ENCODE measurements at regions not wholly inside any gene's neighbourhood (a gene's known extent, or its start where the extent isn't known, plus 50 kb on each side); places are given as distances from the start of the nearest gene placed in this dataset.

DNA sequence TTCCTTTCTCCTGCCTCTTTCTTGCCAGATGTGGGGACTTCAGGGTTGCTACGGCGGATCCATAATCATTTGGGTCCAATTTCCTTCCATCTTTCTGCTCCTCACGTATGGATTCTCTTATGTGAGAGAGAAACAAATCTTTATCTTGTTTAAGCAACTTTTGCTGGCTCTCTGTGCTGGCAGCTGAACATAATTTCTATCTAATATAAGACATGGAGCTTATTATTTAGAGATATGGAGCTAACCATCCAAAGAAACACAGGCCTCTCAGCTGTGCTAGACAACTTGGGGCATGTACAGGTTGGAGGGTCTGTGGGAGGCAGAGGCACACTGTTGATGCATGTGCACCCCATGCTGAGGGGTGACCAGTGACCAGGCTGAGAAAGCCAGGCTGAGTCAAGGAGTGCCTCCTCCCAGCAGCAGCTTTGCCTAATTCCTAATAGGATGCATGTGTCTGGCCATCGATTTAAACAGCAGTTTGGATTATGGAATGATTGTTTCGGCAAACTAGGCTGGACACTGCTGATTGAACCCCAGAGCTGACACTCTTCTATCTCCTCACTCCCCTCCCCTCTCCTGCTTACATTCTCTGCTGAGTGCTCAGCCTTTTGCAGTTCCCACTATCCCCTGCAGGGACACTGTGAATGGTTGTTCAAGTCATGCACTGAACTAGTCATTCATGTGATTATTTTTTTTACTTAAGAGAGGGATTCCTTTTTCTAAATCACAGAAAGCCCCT lies 195.8 kb downstream of the ERCC6L2 start:
- H3K4me3 Mint-ChIP-seq, result no peak overlapping the region
- H3K9me3 Mint-ChIP-seq, result no peaks in the 10 kb centered on the region
- no peak overlapping the region for H3K27ac Mint-ChIP-seq
- no peaks in the 10 kb centered on the region for H3K36me3 Mint-ChIP-seq (ENCODE audit: low read depth)
- TF ChIP-seq, protein P1, sequence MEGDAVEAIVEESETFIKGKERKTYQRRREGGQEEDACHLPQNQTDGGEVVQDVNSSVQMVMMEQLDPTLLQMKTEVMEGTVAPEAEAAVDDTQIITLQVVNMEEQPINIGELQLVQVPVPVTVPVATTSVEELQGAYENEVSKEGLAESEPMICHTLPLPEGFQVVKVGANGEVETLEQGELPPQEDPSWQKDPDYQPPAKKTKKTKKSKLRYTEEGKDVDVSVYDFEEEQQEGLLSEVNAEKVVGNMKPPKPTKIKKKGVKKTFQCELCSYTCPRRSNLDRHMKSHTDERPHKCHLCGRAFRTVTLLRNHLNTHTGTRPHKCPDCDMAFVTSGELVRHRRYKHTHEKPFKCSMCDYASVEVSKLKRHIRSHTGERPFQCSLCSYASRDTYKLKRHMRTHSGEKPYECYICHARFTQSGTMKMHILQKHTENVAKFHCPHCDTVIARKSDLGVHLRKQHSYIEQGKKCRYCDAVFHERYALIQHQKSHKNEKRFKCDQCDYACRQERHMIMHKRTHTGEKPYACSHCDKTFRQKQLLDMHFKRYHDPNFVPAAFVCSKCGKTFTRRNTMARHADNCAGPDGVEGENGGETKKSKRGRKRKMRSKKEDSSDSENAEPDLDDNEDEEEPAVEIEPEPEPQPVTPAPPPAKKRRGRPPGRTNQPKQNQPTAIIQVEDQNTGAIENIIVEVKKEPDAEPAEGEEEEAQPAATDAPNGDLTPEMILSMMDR (IDR thresholded peaks at IDR 0.05), result peak; percentile 69
- peak; percentile 47 for DNase-seq
- H3K4me1 Mint-ChIP-seq (ENCODE audit: low read depth), result no peaks in the 10 kb centered on the region
- peaks cover 20% of the 10 kb centered on the region for H3K27me3 Mint-ChIP-seq (ENCODE audit: insufficient read depth)

DNA sequence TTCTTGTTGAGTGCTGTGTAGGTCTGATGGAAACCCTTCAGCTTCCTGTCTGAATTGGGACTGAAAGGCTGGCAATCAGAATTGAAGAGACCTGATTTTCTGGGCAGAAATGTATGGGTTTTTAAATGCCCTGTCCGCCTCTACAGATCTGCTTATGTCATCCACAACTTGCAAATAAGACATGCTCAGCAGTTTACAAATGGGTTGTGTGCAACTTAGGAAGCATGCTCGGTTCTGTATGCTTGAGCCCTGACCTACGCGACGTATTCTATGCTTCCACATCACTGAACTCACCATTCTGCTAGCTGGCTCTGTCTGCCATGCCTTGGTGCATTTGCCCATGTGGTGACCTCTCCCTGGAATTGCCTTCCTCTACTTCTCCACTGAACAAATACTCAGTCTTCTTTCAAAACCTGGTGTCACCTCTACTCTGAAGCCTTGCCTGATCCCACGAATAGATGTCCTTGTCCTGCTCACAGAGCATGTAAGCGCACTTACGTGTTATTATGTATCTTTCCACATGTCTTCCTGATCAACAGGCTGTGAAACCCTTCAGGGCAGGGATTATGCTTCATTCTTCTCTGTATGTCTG lies 194.2 kb downstream of the ERCC6L2 start:
- DNase-seq, result no peak
- H3K27ac Mint-ChIP-seq, result no peak overlapping the region
- H3K36me3 Mint-ChIP-seq (ENCODE audit: low read depth), result no peaks in the 10 kb centered on the region
- no peak overlapping the region for H3K4me3 Mint-ChIP-seq
- TF ChIP-seq, protein P1 (IDR thresholded peaks at IDR 0.05), result no peak
- no peaks in the 10 kb centered on the region for H3K9me3 Mint-ChIP-seq
- peaks cover 20% of the 10 kb centered on the region for H3K27me3 Mint-ChIP-seq (ENCODE audit: insufficient read depth)
- H3K4me1 Mint-ChIP-seq (ENCODE audit: low read depth), result no peaks in the 10 kb centered on the region

DNA sequence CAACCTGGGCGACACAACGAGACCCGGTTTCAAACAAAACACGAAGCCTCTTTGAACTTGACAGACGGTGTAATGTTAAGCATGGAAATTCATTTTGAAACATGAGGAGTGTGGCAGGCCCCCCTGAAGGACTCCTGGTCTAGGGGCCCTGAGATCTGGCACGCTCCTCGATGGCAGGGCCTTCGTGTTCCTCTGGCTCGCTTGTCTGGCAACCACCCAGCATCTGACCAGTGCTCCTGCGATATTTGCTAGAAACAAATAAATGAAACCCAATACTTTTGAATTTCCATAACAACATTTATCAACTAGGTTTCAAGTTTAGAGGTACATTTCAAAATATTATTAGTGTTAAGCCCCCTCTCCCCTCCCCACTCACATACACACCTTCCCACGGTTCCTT lies 193.0 kb downstream of the ERCC6L2 start:
- Mint-ChIP-seq H3K36me3 (ENCODE audit: low read depth) (no peaks in the 10 kb centered on the region), H3K4me1 (ENCODE audit: low read depth) (no peaks in the 10 kb centered on the region), H3K27me3 (ENCODE audit: insufficient read depth) (peaks cover 17% of the 10 kb centered on the region), H3K9me3 (no peaks in the 10 kb centered on the region), H3K4me3 (no peak overlapping the region), H3K27ac (no peak overlapping the region)
- DNase-seq, result no peak
- TF ChIP-seq, protein P1 (IDR thresholded peaks at IDR 0.05), result no peak

DNA sequence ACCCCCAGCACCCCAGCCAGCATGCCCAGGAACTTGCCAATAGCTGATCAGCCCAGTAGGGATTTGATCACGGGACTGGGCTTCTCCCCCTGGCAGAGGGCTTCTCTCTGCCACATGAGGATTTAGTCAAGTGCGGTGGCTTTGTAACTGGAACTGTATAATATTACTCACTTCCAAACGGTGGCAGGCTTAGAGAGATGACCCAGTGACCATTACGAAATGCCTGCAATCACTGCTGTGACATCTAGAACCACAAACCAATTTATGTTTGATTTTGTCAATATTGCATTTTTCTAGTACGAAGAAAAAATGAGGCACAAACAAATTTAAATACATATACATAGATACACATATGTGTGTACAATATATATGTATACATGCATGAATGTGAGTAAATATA lies 192.1 kb downstream of the ERCC6L2 start:
- Mint-ChIP-seq H3K27ac (no peak overlapping the region), H3K27me3 (ENCODE audit: insufficient read depth) (peaks cover 12% of the 10 kb centered on the region), H3K4me1 (ENCODE audit: low read depth) (no peaks in the 10 kb centered on the region), H3K4me3 (no peak overlapping the region), H3K36me3 (ENCODE audit: low read depth) (no peaks in the 10 kb centered on the region), H3K9me3 (no peaks in the 10 kb centered on the region)
- TF ChIP-seq, protein P1 (IDR thresholded peaks at IDR 0.05), result no peak
- no peak for DNase-seq

DNA sequence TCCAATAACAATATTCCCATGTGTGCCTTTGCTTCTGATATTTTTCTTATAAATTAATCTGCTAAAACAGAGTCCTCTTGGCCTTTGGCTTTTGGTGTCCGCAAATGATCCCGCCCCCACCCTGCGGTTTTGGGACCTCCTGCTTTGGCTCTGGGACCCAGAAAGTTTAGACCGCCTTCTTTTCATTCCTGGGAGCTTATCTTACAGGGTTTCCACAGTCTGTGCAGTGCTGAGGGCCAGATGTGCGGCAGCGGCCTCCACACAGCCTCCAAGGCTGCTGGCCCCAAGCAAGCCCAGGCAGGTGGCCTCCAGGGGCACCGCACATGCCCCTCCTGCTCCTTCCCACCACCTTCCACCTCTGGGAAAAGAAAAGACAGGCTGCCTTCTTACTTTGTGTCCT lies 191.5 kb downstream of the ERCC6L2 start:
- TF ChIP-seq, protein P1 (IDR thresholded peaks at IDR 0.05), result no peak
- DNase-seq, result no peak
- no peaks in the 10 kb centered on the region for H3K9me3 Mint-ChIP-seq
- H3K27ac Mint-ChIP-seq, result no peak overlapping the region
- no peaks in the 10 kb centered on the region for H3K36me3 Mint-ChIP-seq (ENCODE audit: low read depth)
- H3K4me3 Mint-ChIP-seq, result no peak overlapping the region
- peaks cover 11% of the 10 kb centered on the region for H3K27me3 Mint-ChIP-seq (ENCODE audit: insufficient read depth)
- peaks cover under 1% of the 10 kb centered on the region; the same call in 1 of the 2 replicates for H3K4me1 Mint-ChIP-seq (ENCODE audit: low read depth)
